ENCODE measurements at regions not wholly inside any gene's neighbourhood (a gene's known extent, or its start where the extent isn't known, plus 50 kb on each side); places are given as distances from the start of the nearest gene placed in this dataset.

GRCh38 chr20:23232679-23233308 lies 117.8 kb upstream of the NXT1 start:
- DNase-seq: no peak

- no peak for DNase-seq
These were observed 118.4 kb upstream of the NXT1 start for GRCh38 chr20:23232219-23232581.

- no peak for DNase-seq
These were observed 118.9 kb upstream of the NXT1 start for GRCh38 chr20:23231561-23232218.

GRCh38 chr20:23230766-23231385 lies 119.7 kb upstream of the NXT1 start:
- no peak for DNase-seq

- DNase-seq: no peak
These were observed 120.6 kb upstream of the NXT1 start for GRCh38 chr20:23229989-23230388.

GRCh38 chr20:23228912-23229311 lies 121.7 kb upstream of the NXT1 start:
- DNase-seq: peak in 22 of 58 donors; percentile 4 to 77 (median 29)

- DNase-seq: no peak
These were observed 122.6 kb upstream of the NXT1 start for GRCh38 chr20:23227976-23228375.

GRCh38 chr20:23227274-23227673 lies 123.3 kb upstream of the NXT1 start:
- DNase-seq: no peak

GRCh38 chr20:23226612-23227265 lies 123.9 kb upstream of the NXT1 start:
- DNase-seq: no peak

- peak in 5 of 58 donors; percentile 11 to 28 (median 19) for DNase-seq
These were observed 125.1 kb upstream of the NXT1 start for GRCh38 chr20:23225407-23226060.

GRCh38 chr20:23224806-23225205 lies 125.8 kb upstream of the NXT1 start:
- no peak for DNase-seq

GRCh38 chr20:23223908-23224580 lies 126.5 kb upstream of the NXT1 start:
- no peak for DNase-seq

GRCh38 chr20:23222531-23223200 lies 127.9 kb upstream of the NXT1 start:
- DNase-seq: no peak

- no peak for DNase-seq
These were observed 130.9 kb upstream of the CD93 start for GRCh38 chr20:23217023-23217422.

- DNase-seq: no peak
These were observed 129.3 kb upstream of the CD93 start for GRCh38 chr20:23215344-23215995.

GRCh38 chr20:23214903-23215302 lies 128.8 kb upstream of the CD93 start:
- no peak for DNase-seq

- no peak for DNase-seq
These were observed 126.4 kb upstream of the CD93 start for GRCh38 chr20:23212464-23212995.

GRCh38 chr20:23212011-23212410 lies 125.9 kb upstream of the CD93 start:
- DNase-seq: no peak

GRCh38 chr20:23211164-23211563 lies 125.0 kb upstream of the CD93 start:
- DNase-seq: no peak

All from anterior cingulate cortex (tissue), 58 donors.